Sigmoid colon (tissue), 4 donors: ENCODE measurements at regions not wholly inside any gene's neighbourhood (a gene's known extent, or its start where the extent isn't known, plus 50 kb on each side); places are given as distances from the start of the nearest gene placed in this dataset.
"Not testable (repeated sequence)": the region's sequence is repeated elsewhere in the genome, so short reads cannot be mapped to it uniquely, and the experiment has no call there.

Experiments used
- CTCF ChIP-seq, 4 experiments: fragments of 450-650 bp in 3 of 4; fragments of 200-600 bp in 1 of 4; IDR thresholded peaks; one replicate each; pipeline ENCODE4 v1.5.1; 2016 to 2019; ENCODE audit warnings: antibody characterized with exemption in 4 of 4, mild to moderate bottlenecking in 3 of 4, moderate library complexity in 2 of 4
- EP300 ChIP-seq, 4 donors: sonication (generic); formaldehyde crosslinking; IDR thresholded peaks; one replicate each; pipeline ENCODE4 v1.6.1; 2017; ENCODE audit warnings: antibody characterized with exemption in 4 of 4
- POLR2A ChIP-seq, 2 donors: fragments of 450-650 bp; IDR thresholded peaks; one replicate each; pipeline ENCODE4 v1.6.1; 2016; ENCODE audit warnings: antibody characterized with exemption in 2 of 2, mild to moderate bottlenecking in 2 of 2, moderate library complexity in 2 of 2
- POLR2AphosphoS5 ChIP-seq, 4 donors: sonication (generic); formaldehyde crosslinking; IDR thresholded peaks; one replicate each; pipeline ENCODE4 v1.6.1; 2017; ENCODE audit warnings: antibody characterized with exemption in 4 of 4

GRCh38 chr2:131689066-131689465, 161.4 kb downstream of the CCDC74A start:
- not testable (repeated sequence) for TF ChIP-seq CTCF, POLR2A, POLR2AphosphoS5, EP300 (IDR thresholded peaks at IDR 0.05)
